ENCODE measurements at regions not wholly inside any gene's neighbourhood (a gene's known extent, or its start where the extent isn't known, plus 50 kb on each side); places are given as distances from the start of the nearest gene placed in this dataset.

GRCh38 chr7:149599636-149600206 lies 102.1 kb upstream of the ZNF746 start:
- TF ChIP-seq EZH2 (IDR thresholded peaks at IDR 0.05; ENCODE audit: borderline replicate concordance, low read depth, low read length, severe bottlenecking) (no peak), MYC (IDR thresholded peaks at IDR 0.05; ENCODE audit: low read depth, low read length) (no peak), CTCF (IDR thresholded peaks at IDR 0.05; ENCODE audit: extremely low read depth in 1 of 2, insufficient read depth in 1 of 2, low read depth in 1 of 2, low read length in 2 of 2) (no peak)
